Vagina (tissue), 2 donors: ENCODE measurements at regions not wholly inside any gene's neighbourhood (a gene's known extent, or its start where the extent isn't known, plus 50 kb on each side); places are given as distances from the start of the nearest gene placed in this dataset.

Experiments used
- DNase-seq, 2 donors: peaks; one replicate each; pipeline ENCODE4 v3.0.0-alpha.2; 2017; ENCODE audit errors: extremely low spot score in 2 of 2
- H3K27ac ChIP-seq: fragments of 200-600 bp; sonication (generic); one replicate; pipeline ENCODE4 v1.5.1; 2019
- H3K27me3 ChIP-seq: fragments of 200-600 bp; sonication (generic); one replicate; pipeline ENCODE4 v1.5.1; 2019
- H3K36me3 ChIP-seq, 2 donors: fragments of 200-600 bp; sonication (generic); one replicate each; pipeline ENCODE4 v1.5.1; 2017 to 2019
- H3K4me1 ChIP-seq: fragments of 200-600 bp; sonication (generic); one replicate; pipeline ENCODE4 v1.5.1; 2019
- H3K4me3 ChIP-seq, 2 donors: fragments of 200-600 bp; sonication (generic); 1 replicate in 1 of 2; 2 replicates in 1 of 2; pipeline ENCODE4 v1.5.1; 2016 to 2019
- H3K9me3 ChIP-seq: fragments of 200-600 bp; sonication (generic); one replicate; pipeline ENCODE4 v1.5.1; 2019
- CTCF ChIP-seq, 3 experiments: fragments of 450-650 bp in 2 of 3; fragments of 200-600 bp in 1 of 3; sonication (generic) in 1 of 3; IDR thresholded peaks; one replicate each; pipeline ENCODE4 v1.5.1; 2017 to 2019; ENCODE audit warnings: antibody characterized with exemption in 3 of 3, mild to moderate bottlenecking in 2 of 3, moderate library complexity in 2 of 3
- POLR2A ChIP-seq, 2 donors: fragments of 450-650 bp; IDR thresholded peaks; one replicate each; pipeline ENCODE4 v1.6.1; 2017; ENCODE audit warnings: antibody characterized with exemption in 2 of 2, mild to moderate bottlenecking in 2 of 2, moderate library complexity in 2 of 2
- POLR2AphosphoS5 ChIP-seq, 2 donors: sonication (generic); formaldehyde crosslinking; IDR thresholded peaks; one replicate each; pipeline ENCODE4 v1.9.0; 2017; ENCODE audit warnings: antibody characterized with exemption in 2 of 2, mild to moderate bottlenecking in 2 of 2, low read depth in 1 of 2; ENCODE audit not compliant: insufficient read depth in 1 of 2
- intact Hi-C: fragments of 100-400 bp; cut with DNase I; formaldehyde crosslinking; loops from one replicate; pipeline ENCODE4 v1.15.1; 2023

DNA sequence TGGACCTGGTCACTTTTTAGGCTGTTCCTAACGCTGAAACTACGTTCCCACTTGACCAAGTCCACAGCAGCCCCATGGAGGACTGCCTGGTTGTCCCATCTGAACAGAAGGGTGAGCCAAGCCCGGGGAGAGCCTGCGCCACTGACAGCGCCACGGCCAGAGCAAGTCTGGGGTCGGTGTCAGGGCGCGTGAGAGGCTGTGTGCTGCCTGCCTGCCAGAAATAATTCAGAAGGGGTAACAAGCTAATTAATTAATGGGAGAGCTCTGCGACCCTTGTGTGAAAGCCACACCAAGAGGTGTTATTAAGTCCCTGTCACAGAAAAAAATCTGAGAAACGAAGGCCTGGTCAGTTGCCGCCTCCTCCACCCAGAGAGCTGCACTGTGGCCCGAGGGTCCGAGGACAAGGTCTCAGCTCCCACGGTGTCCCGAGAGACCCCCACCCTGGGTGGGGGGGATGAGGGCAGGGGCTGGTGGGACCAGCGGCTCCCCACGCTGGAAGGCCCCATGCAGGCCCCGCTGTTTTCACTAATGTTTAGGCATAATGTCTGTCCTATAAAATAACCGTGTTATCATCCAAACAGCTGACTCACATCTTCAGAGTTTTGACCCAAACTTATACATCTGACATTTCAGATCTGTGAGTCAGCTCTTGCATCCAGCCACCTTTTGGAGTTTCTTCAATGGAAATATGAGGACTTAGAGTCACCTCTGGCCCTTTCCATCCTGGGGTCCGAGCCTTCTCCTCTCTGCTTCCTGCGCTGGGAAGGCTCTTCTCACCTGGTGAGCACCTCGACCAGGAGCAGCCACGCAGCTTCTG is 58.5 kb downstream of the DLL1 start:
- no peak for DNase-seq
- H3K9me3 ChIP-seq: no peaks in the 10 kb centered on the region
- H3K27ac ChIP-seq: no peak overlapping the region
- H3K4me1 ChIP-seq: no peaks in the 10 kb centered on the region
- intact Hi-C loops: no loop called here
- H3K27me3 ChIP-seq: no peaks in the 10 kb centered on the region
- no peak overlapping the region for H3K4me3 ChIP-seq
- no peak for TF ChIP-seq POLR2A (IDR thresholded peaks at IDR 0.05)
- no peak for TF ChIP-seq POLR2AphosphoS5 (IDR thresholded peaks at IDR 0.05; ENCODE audit: insufficient read depth in 1 of 2, low read depth in 1 of 2)
- no peak for TF ChIP-seq CTCF (IDR thresholded peaks at IDR 0.05)
- no peaks in the 10 kb centered on the region for H3K36me3 ChIP-seq

GRCh38 chr6:170231293-170232185 is 59.3 kb downstream of the DLL1 start:
- Histone ChIP-seq H3K4me1 (peaks cover 3% of the 10 kb centered on the region), H3K36me3 (no peaks in the 10 kb centered on the region), H3K4me3 (no peak overlapping the region), H3K27me3 (no peaks in the 10 kb centered on the region), H3K27ac (no peak overlapping the region), H3K9me3 (no peaks in the 10 kb centered on the region)
- no peak for TF ChIP-seq POLR2A (IDR thresholded peaks at IDR 0.05)
- no peak for TF ChIP-seq CTCF (IDR thresholded peaks at IDR 0.05)
- no peak for TF ChIP-seq POLR2AphosphoS5 (IDR thresholded peaks at IDR 0.05; ENCODE audit: insufficient read depth in 1 of 2, low read depth in 1 of 2)
- DNase-seq: no peak
- intact Hi-C loops: no loop called here

- no peaks in the 10 kb centered on the region for H3K27me3 ChIP-seq
- H3K9me3 ChIP-seq: no peaks in the 10 kb centered on the region
- TF ChIP-seq CTCF (IDR thresholded peaks at IDR 0.05) (no peak), POLR2A (IDR thresholded peaks at IDR 0.05) (no peak), POLR2AphosphoS5 (IDR thresholded peaks at IDR 0.05; ENCODE audit: insufficient read depth in 1 of 2, low read depth in 1 of 2) (no peak)
- peaks cover 7% of the 10 kb centered on the region for H3K4me1 ChIP-seq
- H3K36me3 ChIP-seq: no peaks in the 10 kb centered on the region
- intact Hi-C loops: no loop called here
- no peak for DNase-seq
- no peak overlapping the region for H3K4me3 ChIP-seq
- no peak overlapping the region for H3K27ac ChIP-seq
Measured at GRCh38 chr6:170230520-170231292, 60.2 kb downstream of the DLL1 start.

GRCh38 chr6:170229851-170230519 is 60.9 kb downstream of the DLL1 start:
- Histone ChIP-seq H3K36me3 (no peaks in the 10 kb centered on the region), H3K4me1 (peaks cover 10% of the 10 kb centered on the region), H3K27me3 (no peaks in the 10 kb centered on the region), H3K9me3 (no peaks in the 10 kb centered on the region), H3K27ac (no peak overlapping the region), H3K4me3 (no peak overlapping the region)
- no peak for TF ChIP-seq POLR2A (IDR thresholded peaks at IDR 0.05)
- no peak for TF ChIP-seq CTCF (IDR thresholded peaks at IDR 0.05)
- intact Hi-C loops: no loop called here
- no peak for DNase-seq
